GM12873 (cell line): ENCODE measurements at regions not wholly inside any gene's neighbourhood (a gene's known extent, or its start where the extent isn't known, plus 50 kb on each side); places are given as distances from the start of the nearest gene placed in this dataset.

Source experiments
- CTCF ChIP-seq: IDR thresholded peaks from 2 replicates; pipeline ENCODE4 v1.5.1; 2012; ENCODE audit warnings: low read depth, mild to moderate bottlenecking, moderate library complexity, low read length, control low read depth; ENCODE audit not compliant: insufficient read depth; ENCODE audit errors: missing control alignments

DNA sequence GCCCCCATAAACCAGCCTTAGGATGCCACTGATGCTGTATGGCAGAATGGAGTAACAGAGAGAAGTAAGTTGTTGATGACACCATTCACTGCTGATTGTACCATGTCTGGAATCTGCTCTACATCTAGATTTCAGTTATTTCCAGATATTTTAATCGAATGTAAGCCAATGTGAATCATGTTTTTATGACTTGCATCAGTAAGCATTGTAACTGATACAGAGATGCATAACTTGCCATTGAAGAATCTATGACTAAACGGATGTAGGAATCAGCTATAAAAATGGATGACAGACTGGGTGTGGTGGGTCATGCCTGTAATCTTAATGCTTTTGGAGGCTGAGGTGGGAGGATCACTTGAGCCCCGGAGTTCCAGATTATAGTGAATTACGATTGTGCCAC, 161.0 kb upstream of the GATB start:
- TF ChIP-seq CTCF, result no peak

GRCh38 chr4:151921386-151921785, 160.6 kb upstream of the GATB start:
- TF ChIP-seq CTCF, result no peak

DNA sequence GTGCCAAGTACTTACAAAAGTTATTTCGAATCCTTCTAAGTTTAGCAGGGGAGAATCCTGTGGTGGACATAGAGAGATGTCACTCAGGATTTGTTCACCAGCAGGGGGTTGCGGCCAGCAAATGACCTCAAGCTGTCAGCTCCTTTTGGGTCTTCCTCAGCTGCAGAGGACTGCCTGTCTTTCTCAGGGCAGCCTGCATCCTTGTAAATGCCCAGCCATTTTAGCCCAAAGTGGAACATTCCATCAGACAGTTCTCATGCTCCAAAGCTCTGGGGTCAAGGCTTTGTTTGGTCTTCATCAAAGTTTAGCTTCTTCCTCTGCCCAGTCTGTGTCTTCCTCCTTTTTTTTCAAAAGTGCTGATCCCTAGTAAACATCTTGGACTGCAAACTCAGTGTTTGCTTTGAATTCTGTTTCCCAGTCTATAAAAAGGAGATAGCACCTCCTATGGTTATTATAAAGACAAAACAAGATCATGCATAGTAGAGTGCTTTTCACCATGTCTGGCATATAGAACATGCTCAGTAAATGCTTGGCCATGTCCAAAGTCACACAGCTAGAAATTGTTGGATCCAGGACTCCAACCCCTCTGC, 156.4 kb upstream of the GATB start:
- TF ChIP-seq CTCF, result no peak

- no peak for TF ChIP-seq CTCF
These were observed 151.8 kb upstream of the GATB start for GRCh38 chr4:151912632-151913031.

- TF ChIP-seq CTCF, result no peak
These were observed 151.2 kb upstream of the GATB start for GRCh38 chr4:151911970-151912369.

DNA sequence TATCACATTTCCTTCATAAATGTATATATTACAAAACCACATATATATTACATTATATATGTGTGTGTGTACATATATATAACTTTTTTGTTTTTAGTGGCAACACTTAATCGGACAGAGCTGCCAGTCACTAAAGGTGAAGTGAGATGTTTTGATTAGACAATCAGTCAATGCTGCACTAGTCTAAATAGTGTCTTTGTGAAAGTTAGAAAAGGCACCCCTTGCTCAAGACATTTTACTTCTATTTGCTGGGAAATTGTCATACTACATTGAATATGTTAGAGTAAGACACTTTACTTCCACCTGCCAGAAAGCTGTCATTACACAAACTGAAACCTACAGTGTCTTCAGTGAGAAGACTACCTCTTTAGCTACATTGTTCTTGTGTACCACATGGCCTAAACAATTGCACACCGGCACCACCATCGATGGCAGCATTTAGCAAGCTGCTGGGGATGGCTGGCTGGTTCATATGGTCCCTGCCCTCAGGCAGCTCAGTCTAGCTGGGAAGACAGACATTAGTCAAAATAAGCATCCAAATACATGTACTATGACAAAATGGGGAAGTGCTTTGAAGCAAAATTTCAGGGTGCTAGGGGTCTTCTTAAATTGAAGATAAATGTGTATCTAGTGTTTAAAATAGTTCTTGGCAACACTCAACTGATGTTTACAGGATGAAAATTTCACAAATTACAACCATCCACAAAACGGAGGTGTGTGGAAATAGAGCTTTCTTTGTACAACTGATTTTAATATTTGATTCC, 148.1 kb upstream of the GATB start:
- no peak for TF ChIP-seq CTCF

DNA sequence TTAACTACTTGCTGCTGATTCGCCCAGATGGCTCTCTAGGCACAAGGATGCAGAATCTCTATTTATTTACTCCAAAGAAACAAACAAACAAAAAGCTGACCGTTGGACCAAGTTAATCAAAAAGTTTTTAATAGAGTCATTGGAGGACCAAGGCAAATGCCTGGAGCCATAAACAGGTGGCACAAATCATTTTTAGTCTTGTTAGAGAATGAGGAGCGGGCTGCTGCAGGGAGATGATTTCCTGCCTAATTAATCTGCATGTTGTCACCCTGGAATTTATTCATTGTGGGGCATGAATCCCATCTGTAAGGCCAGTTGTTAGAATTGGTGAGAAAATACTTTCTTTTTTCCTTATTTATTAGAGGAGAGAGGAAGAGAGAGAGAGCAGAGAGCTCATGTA, 147.4 kb upstream of the GATB start:
- no peak for TF ChIP-seq CTCF
